Natural killer cell (primary cell): ENCODE measurements at regions not wholly inside any gene's neighbourhood (a gene's known extent, or its start where the extent isn't known, plus 50 kb on each side); places are given as distances from the start of the nearest gene placed in this dataset.

Experiments used
- ATAC-seq, 3 donors: fragments of 150-1000 bp in 2 of 3; fragments of 200-7000 bp in 1 of 3; cut with Tn5 transposase; 1 replicate in 1 of 3; 2 replicates in 2 of 3; pipeline ENCODE4 v1.10.0; 2021; ENCODE audit warnings: mild to moderate bottlenecking in 2 of 3, moderate library complexity in 2 of 3
- DNase-seq, 2 donors: peaks; one replicate each; pipeline versions ENCODE4 v3.0.0 to v3.0.0-alpha.2; 2013 to 2021; ENCODE audit warnings: mixed read lengths in 1 of 2
- H3K27ac ChIP-seq: one replicate; pipeline ENCODE4 v1.5.1; 2013; ENCODE audit warnings: mild to moderate bottlenecking, low read length
- H3K27me3 ChIP-seq: one replicate; pipeline ENCODE4 v1.6.1; 2013; ENCODE audit warnings: low read length; ENCODE audit not compliant: control insufficient read depth, insufficient read depth
- H3K36me3 ChIP-seq: one replicate; pipeline ENCODE4 v1.6.1; 2013; ENCODE audit warnings: low read length; ENCODE audit not compliant: control insufficient read depth, insufficient read depth
- H3K4me1 ChIP-seq: one replicate; pipeline ENCODE4 v1.6.1; 2013; ENCODE audit warnings: low read length; ENCODE audit not compliant: control insufficient read depth, insufficient read depth
- H3K4me3 ChIP-seq: one replicate; pipeline ENCODE4 v1.5.1; 2013; ENCODE audit warnings: low read length
- H3K9me3 ChIP-seq: one replicate; pipeline ENCODE4 v1.6.1; 2013; ENCODE audit warnings: low read length; ENCODE audit not compliant: control insufficient read depth, insufficient read depth
- H3K27ac Mint-ChIP-seq, 2 donors: one replicate each; pipeline ENCODE4 v1.8.0; 2022; ENCODE audit warnings: mild to moderate bottlenecking in 2 of 2, mixed read lengths in 2 of 2, moderate library complexity in 1 of 2
- H3K27me3 Mint-ChIP-seq, 2 donors: one replicate each; pipeline ENCODE4 v1.8.0; 2022; ENCODE audit warnings: low read depth in 2 of 2, mixed read lengths in 2 of 2
- H3K36me3 Mint-ChIP-seq: one replicate; pipeline ENCODE4 v1.8.0; 2022; ENCODE audit warnings: mixed read lengths
- H3K4me1 Mint-ChIP-seq, 2 donors: one replicate each; pipeline ENCODE4 v1.8.0; 2022; ENCODE audit warnings: mixed read lengths in 2 of 2
- H3K4me3 Mint-ChIP-seq: one replicate; pipeline ENCODE4 v1.8.0; 2022; ENCODE audit warnings: mild to moderate bottlenecking, moderate library complexity, mixed read lengths
- H3K9me3 Mint-ChIP-seq, 2 donors: one replicate each; pipeline ENCODE4 v1.8.0; 2022; ENCODE audit warnings: mixed read lengths in 2 of 2
- WGBS: methylation state at CpG from one replicate; pipeline ENCODE4 v1.1.7; 2013; ENCODE audit warnings: missing lambda C conversion rate; ENCODE audit not compliant: insufficient coverage; 5-methylcytosine and 5-hydroxymethylcytosine counted together
- intact Hi-C: fragments of 100-400 bp; cut with micrococcal nuclease; formaldehyde crosslinking; loops from one replicate; pipeline ENCODE4 v1.14.2; 2022
- TF ChIP-seq, protein P1 (sequence below): fragments of 200-600 bp; IDR thresholded peaks from one replicate; pipeline ENCODE4 v1.8.0; 2022; ENCODE audit warnings: antibody characterized with exemption

DNA sequence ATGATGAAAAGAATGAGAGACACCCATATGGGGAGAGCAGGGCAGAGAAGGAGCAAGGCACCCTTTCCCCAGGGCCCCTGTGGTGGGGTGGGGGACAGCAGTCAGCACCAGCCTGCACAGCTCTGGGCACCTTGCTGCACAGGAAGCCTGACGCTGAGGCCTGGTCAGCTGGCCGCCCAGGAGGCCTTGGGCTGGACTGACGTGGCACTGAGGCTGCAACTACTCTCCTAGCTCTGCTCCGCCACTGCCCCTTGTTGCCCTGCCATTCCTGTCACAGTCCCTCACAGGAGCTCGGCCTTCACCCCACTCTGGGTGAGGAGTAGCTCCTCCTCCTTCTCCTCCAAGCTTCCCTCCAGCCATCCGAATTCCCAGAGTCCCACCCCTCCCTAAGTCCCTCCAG, 99.7 kb downstream of the CPN2 start:
- no peaks in the 10 kb centered on the region for H3K36me3 Mint-ChIP-seq
- Histone ChIP-seq H3K27me3 (no peaks in the 10 kb centered on the region), H3K27ac (no peak overlapping the region), H3K4me3 (no peak overlapping the region), H3K4me1 (peaks cover 16% of the 10 kb centered on the region), H3K9me3 (no peaks in the 10 kb centered on the region), H3K36me3 (no peaks in the 10 kb centered on the region)
- no peaks in the 10 kb centered on the region for H3K9me3 Mint-ChIP-seq
- WGBS, result 81% methylated on average over 6 of the region's 6 CpGs
- intact Hi-C loops, result no loop called here
- no peak overlapping the region for H3K27ac Mint-ChIP-seq
- DNase-seq, result no peak
- H3K4me3 Mint-ChIP-seq, result no peak overlapping the region
- H3K4me1 Mint-ChIP-seq, result peaks cover 16 to 34% of the 10 kb centered on the region in 2 donors
- ATAC-seq, result no peak
- peaks cover 0 to 3% of the 10 kb centered on the region in 2 donors for H3K27me3 Mint-ChIP-seq
- TF ChIP-seq, protein P1, sequence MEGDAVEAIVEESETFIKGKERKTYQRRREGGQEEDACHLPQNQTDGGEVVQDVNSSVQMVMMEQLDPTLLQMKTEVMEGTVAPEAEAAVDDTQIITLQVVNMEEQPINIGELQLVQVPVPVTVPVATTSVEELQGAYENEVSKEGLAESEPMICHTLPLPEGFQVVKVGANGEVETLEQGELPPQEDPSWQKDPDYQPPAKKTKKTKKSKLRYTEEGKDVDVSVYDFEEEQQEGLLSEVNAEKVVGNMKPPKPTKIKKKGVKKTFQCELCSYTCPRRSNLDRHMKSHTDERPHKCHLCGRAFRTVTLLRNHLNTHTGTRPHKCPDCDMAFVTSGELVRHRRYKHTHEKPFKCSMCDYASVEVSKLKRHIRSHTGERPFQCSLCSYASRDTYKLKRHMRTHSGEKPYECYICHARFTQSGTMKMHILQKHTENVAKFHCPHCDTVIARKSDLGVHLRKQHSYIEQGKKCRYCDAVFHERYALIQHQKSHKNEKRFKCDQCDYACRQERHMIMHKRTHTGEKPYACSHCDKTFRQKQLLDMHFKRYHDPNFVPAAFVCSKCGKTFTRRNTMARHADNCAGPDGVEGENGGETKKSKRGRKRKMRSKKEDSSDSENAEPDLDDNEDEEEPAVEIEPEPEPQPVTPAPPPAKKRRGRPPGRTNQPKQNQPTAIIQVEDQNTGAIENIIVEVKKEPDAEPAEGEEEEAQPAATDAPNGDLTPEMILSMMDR, result no peak

DNA sequence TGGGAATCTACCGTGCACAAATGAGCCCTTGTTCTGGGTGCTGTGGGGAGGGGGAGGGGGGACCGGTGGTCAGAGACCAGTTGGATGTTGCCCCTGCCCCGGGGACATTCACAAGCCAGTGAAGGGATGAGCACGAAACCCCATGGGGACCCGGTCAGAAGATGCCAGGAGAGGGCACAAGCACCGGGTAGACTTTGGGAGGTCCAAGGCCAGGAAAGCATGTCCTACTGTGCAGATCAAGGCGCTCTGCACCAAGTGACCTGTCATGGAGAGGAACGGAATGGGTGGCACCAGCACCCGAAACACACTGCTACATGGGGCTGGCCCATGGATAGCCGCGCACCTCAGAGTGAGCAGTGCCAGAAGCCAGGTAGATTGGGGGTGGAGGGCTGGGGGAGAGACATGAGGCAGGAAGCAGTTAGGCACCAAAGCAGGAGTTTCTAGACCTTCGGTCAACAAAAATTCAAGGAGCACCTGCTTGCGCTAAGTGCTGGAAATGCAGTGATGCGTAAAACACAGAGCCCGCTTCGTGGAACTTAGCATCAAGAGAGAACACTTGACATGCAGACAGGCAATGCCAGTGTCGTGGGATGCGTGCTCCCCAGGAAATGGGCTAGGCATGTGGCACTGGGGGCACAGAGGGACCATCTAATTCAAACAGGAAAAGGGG, 99.1 kb downstream of the CPN2 start:
- Mint-ChIP-seq H3K9me3 (no peaks in the 10 kb centered on the region), H3K27me3 (peaks cover 0 to 3% of the 10 kb centered on the region in 2 donors), H3K27ac (peak overlapping the region; percentile 9 to 70), H3K4me3 (no peak overlapping the region), H3K36me3 (no peaks in the 10 kb centered on the region), H3K4me1 (peaks cover 21 to 39% of the 10 kb centered on the region in 2 donors)
- Histone ChIP-seq H3K27ac (no peak overlapping the region), H3K4me1 (peaks cover 17% of the 10 kb centered on the region), H3K36me3 (no peaks in the 10 kb centered on the region), H3K27me3 (no peaks in the 10 kb centered on the region), H3K4me3 (no peak overlapping the region), H3K9me3 (no peaks in the 10 kb centered on the region)
- intact Hi-C loops, result no loop called here
- DNase-seq (no peak), ATAC-seq (no peak)
- TF ChIP-seq, protein P1, result no peak
- 93% methylated on average over 18 of the region's 18 CpGs for WGBS

- H3K4me1 ChIP-seq, result peaks cover 17% of the 10 kb centered on the region
- no peak overlapping the region for H3K4me3 ChIP-seq
- H3K27me3 ChIP-seq, result no peaks in the 10 kb centered on the region
- Mint-ChIP-seq H3K4me3 (no peak overlapping the region), H3K4me1 (peaks cover 22 to 40% of the 10 kb centered on the region in 2 donors), H3K27me3 (peaks cover 0 to 3% of the 10 kb centered on the region in 2 donors), H3K9me3 (no peaks in the 10 kb centered on the region), H3K36me3 (no peaks in the 10 kb centered on the region), H3K27ac (peak overlapping the region; percentile 16 to 70)
- TF ChIP-seq, protein P1, result no peak
- no peaks in the 10 kb centered on the region for H3K9me3 ChIP-seq
- ATAC-seq, result no peak
- H3K36me3 ChIP-seq, result no peaks in the 10 kb centered on the region
- no peak for DNase-seq
- H3K27ac ChIP-seq, result no peak overlapping the region
- WGBS, result 75% methylated on average over 4 of the region's 4 CpGs
- intact Hi-C loops, result no loop called here
Measured at GRCh38 chr3:194253270-194253669, 97.9 kb downstream of the CPN2 start.

- H3K4me1 Mint-ChIP-seq, result peaks cover 22 to 40% of the 10 kb centered on the region in 2 donors
- no peaks in the 10 kb centered on the region for H3K9me3 Mint-ChIP-seq
- no peak overlapping the region for H3K27ac ChIP-seq
- H3K36me3 Mint-ChIP-seq, result no peaks in the 10 kb centered on the region
- peaks cover 0 to 3% of the 10 kb centered on the region in 2 donors for H3K27me3 Mint-ChIP-seq
- no peaks in the 10 kb centered on the region for H3K36me3 ChIP-seq
- TF ChIP-seq, protein P1, result no peak
- WGBS, result 88% methylated on average over 7 of the region's 7 CpGs
- no peak overlapping the region for H3K4me3 ChIP-seq
- peak overlapping the region; percentile 22 for H3K4me3 Mint-ChIP-seq
- intact Hi-C loops, result no loop called here
- no peaks in the 10 kb centered on the region for H3K9me3 ChIP-seq
- ATAC-seq (no peak), DNase-seq (no peak)
- peaks cover 17% of the 10 kb centered on the region for H3K4me1 ChIP-seq
- H3K27ac Mint-ChIP-seq, result peak overlapping the region; percentile 16 to 23
- no peaks in the 10 kb centered on the region for H3K27me3 ChIP-seq
Measured at GRCh38 chr3:194254040-194254439, 97.1 kb downstream of the CPN2 start.
